SK-N-MC (cell line): ENCODE measurements at regions not wholly inside any gene's neighbourhood (a gene's known extent, or its start where the extent isn't known, plus 50 kb on each side); places are given as distances from the start of the nearest gene placed in this dataset.

Experiments
- DNase-seq: peaks from one replicate; pipeline ENCODE4 v3.0.0-alpha.2; 2011; ENCODE audit warnings: low read depth, low spot score
- H3K27ac ChIP-seq: fragments of 200-600 bp; sonication (generic); 2 replicates; pipeline ENCODE4 v1.5.1; 2016; ENCODE audit warnings: mixed run types
- H3K36me3 ChIP-seq: fragments of 200-600 bp; sonication (generic); 2 replicates; pipeline ENCODE4 v1.6.1; 2017; ENCODE audit warnings: antibody characterized with exemption, low read length, mixed read lengths; ENCODE audit not compliant: insufficient read depth
- H3K4me3 ChIP-seq: fragments of 200-600 bp; sonication (generic); 2 replicates; pipeline ENCODE4 v1.5.1; 2016
- H3K9ac ChIP-seq: fragments of 200-600 bp; sonication (generic); 2 replicates; pipeline ENCODE4 v1.8.0; 2017; ENCODE audit warnings: mixed run types, mixed read lengths; ENCODE audit not compliant: insufficient read length
- H3K9me3 ChIP-seq: fragments of 200-600 bp; sonication (generic); 2 replicates; pipeline ENCODE4 v1.6.1; 2017; ENCODE audit warnings: low read depth, mild to moderate bottlenecking, antibody characterized with exemption, low read length, moderate library complexity, mixed read lengths
- EZH2 ChIP-seq: fragments of 200-600 bp; sonication (generic); IDR thresholded peaks from one replicate; pipeline ENCODE4 v1.6.1; 2017; ENCODE audit warnings: antibody characterized with exemption
- FOXP2 ChIP-seq: optimal IDR thresholded peaks from 2 replicates; pipeline ENCODE3; 2011; ENCODE audit warnings: mild to moderate bottlenecking, moderate library complexity; ENCODE audit not compliant: insufficient read depth; ENCODE audit errors: extremely low read length, control extremely low read depth
- POLR2AphosphoS5 ChIP-seq: IDR thresholded peaks from 2 replicates; pipeline ENCODE4 v1.6.1; 2012; ENCODE audit warnings: mild to moderate bottlenecking, low read depth, low read length, borderline replicate concordance

DNA sequence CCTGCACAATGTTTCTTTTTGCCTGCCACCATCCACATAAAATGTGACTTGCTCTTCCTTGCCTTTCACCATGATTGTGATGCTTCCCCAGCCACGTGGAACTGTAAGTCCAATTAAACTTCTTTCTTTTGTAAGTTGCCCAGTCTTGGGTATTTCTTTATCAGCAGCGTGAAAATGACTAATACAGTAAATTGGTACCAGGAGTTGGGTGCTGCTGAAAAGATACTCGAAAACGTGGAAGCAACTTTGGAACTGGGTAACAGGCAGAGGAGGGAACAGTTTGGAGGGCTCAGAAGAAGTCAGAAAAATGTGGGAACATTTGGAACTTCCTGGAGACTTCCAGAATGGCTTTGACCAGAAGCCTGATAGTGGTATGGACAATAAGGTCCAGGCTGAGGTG, 425.3 kb downstream of the GPATCH2 start:
- H3K4me3 ChIP-seq: no peak overlapping the region
- no peak for DNase-seq
- TF ChIP-seq POLR2AphosphoS5 (no peak), FOXP2 (no peak), EZH2 (no peak)
- H3K27ac ChIP-seq: no peak overlapping the region
- no peak overlapping the region for H3K9ac ChIP-seq
- no peaks in the 10 kb centered on the region for H3K36me3 ChIP-seq
- H3K9me3 ChIP-seq: no peaks in the 10 kb centered on the region

- DNase-seq: no peak
- TF ChIP-seq POLR2AphosphoS5: no peak
- no peak overlapping the region for H3K27ac ChIP-seq
- H3K9me3 ChIP-seq: no peaks in the 10 kb centered on the region
- no peak overlapping the region for H3K4me3 ChIP-seq
- no peak overlapping the region for H3K9ac ChIP-seq
- H3K36me3 ChIP-seq: no peaks in the 10 kb centered on the region
Measured at GRCh38 chr1:217196616-217197015, 434.3 kb downstream of the GPATCH2 start.

DNA sequence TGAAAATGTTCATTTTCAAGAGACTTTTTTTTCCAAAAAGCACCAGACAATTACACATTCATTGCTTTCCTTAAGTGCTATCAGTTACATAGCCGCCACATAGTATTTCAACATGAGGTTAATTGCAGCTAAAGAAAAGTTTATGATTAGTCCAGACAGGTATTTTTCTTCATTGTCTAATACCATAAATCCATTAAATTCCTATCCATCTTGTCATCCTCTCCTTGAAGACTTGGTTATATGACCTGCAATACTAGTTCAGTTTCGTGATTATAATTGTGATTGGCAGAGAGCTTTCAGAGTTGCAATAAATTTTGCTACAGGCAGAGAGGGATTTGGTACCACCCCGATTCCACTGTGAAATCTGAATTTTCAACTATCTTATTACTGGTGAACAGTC, 437.7 kb downstream of the GPATCH2 start:
- Histone ChIP-seq H3K9me3 (no peaks in the 10 kb centered on the region), H3K27ac (no peak overlapping the region), H3K4me3 (no peak overlapping the region), H3K36me3 (no peaks in the 10 kb centered on the region), H3K9ac (no peak overlapping the region)
- no peak for DNase-seq
- TF ChIP-seq POLR2AphosphoS5: no peak
- no peak for TF ChIP-seq EZH2
- TF ChIP-seq FOXP2: no peak

- Histone ChIP-seq H3K9ac (no peak overlapping the region), H3K4me3 (no peak overlapping the region)
Measured at GRCh38 chr1:217191441-217191840, 439.4 kb downstream of the GPATCH2 start.

DNA sequence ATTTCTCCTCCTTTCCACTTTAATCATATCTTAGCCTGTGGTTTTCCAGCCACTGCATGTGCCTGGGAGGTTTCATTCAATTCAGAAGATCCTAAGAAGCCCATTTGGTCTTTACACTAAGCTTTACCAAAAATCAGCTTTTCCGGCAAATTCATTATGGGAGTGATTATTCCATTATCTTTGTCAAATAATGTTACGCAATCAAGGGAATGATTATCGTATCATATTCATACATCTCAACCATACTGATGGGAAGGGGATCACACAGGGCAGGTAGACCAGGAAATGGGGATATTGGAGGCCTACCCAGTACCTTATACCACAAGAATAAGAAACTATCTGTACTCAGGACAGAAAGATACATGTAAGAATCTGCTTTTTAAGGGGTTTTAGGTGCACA, 440.5 kb downstream of the GPATCH2 start:
- Histone ChIP-seq H3K9ac (no peak overlapping the region), H3K9me3 (no peaks in the 10 kb centered on the region), H3K4me3 (no peak overlapping the region), H3K27ac (no peak overlapping the region), H3K36me3 (no peaks in the 10 kb centered on the region)
- TF ChIP-seq POLR2AphosphoS5 (no peak), FOXP2 (no peak), EZH2 (no peak)
- DNase-seq: no peak

More at GRCh38 chr1:217191441-217191840, 439.4 kb downstream of the GPATCH2 start:
- no peak for DNase-seq
- Histone ChIP-seq H3K27ac (no peak overlapping the region), H3K36me3 (no peaks in the 10 kb centered on the region), H3K9me3 (no peaks in the 10 kb centered on the region)
- no peak for TF ChIP-seq EZH2
- no peak for TF ChIP-seq FOXP2
- no peak for TF ChIP-seq POLR2AphosphoS5

- Histone ChIP-seq H3K36me3 (no peaks in the 10 kb centered on the region), H3K4me3 (no peak overlapping the region), H3K9me3 (no peaks in the 10 kb centered on the region), H3K27ac (no peak overlapping the region), H3K9ac (no peak overlapping the region)
- no peak for TF ChIP-seq POLR2AphosphoS5
- no peak for TF ChIP-seq EZH2
- TF ChIP-seq FOXP2: no peak
- DNase-seq: no peak
Measured at GRCh38 chr1:217189362-217189761, 441.5 kb downstream of the GPATCH2 start.

GRCh38 chr1:217188280-217189237, 442.3 kb downstream of the GPATCH2 start:
- TF ChIP-seq POLR2AphosphoS5: no peak
- TF ChIP-seq EZH2: no peak
- TF ChIP-seq FOXP2: no peak
- no peak overlapping the region for H3K9ac ChIP-seq
- no peak overlapping the region for H3K27ac ChIP-seq
- H3K36me3 ChIP-seq: no peaks in the 10 kb centered on the region
- H3K4me3 ChIP-seq: no peak overlapping the region
- no peak for DNase-seq
- H3K9me3 ChIP-seq: no peaks in the 10 kb centered on the region

DNA sequence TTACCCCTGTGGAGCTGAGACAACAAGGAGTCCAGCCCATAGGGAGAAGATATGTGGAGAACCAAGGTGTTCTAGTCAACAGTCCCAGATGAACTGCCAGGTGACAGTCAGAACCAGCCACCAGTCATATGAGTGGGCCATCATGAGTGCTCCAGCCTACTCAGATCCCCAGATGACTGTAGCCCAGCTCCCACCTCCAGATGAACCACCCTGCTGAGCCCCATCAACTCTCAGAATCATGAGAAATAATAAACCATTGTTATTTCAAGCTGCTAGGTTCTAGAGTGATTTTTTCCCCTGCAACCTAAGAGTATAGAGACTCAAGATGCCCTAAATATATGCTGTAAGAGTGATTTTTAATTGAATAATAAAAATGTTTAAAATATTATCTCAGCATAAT, 444.2 kb downstream of the GPATCH2 start:
- Histone ChIP-seq H3K9me3 (no peaks in the 10 kb centered on the region), H3K4me3 (no peak overlapping the region), H3K27ac (no peak overlapping the region), H3K9ac (no peak overlapping the region), H3K36me3 (no peaks in the 10 kb centered on the region)
- TF ChIP-seq POLR2AphosphoS5 (no peak), FOXP2 (no peak), EZH2 (no peak)
- no peak for DNase-seq
